Right lobe of liver (tissue), 4 donors: ENCODE measurements at regions not wholly inside any gene's neighbourhood (a gene's known extent, or its start where the extent isn't known, plus 50 kb on each side); places are given as distances from the start of the nearest gene placed in this dataset.

Experiments used
- POLR2A ChIP-seq: fragments of 450-650 bp; IDR thresholded peaks from one replicate; pipeline ENCODE4 v1.6.1; 2017; ENCODE audit warnings: antibody characterized with exemption, mild to moderate bottlenecking
- TF ChIP-seq, protein P1 (sequence below), 4 donors: fragments of 200-600 bp in 3 of 4; fragments of 450-650 bp in 1 of 4; IDR thresholded peaks; one replicate each; pipeline versions ENCODE4 v1.5.1 to v1.8.0; 2016 to 2022; ENCODE audit warnings: antibody characterized with exemption in 4 of 4, mild to moderate bottlenecking in 2 of 4
- donor health status: DM: no; HTN: no; CAD: no.
- donor health status: DM: no; HTN: no; CAD: no.
- donor health status: DM: no; HTN: yes; CAD: no.

- no peak for TF ChIP-seq POLR2A
- TF ChIP-seq, protein P1, sequence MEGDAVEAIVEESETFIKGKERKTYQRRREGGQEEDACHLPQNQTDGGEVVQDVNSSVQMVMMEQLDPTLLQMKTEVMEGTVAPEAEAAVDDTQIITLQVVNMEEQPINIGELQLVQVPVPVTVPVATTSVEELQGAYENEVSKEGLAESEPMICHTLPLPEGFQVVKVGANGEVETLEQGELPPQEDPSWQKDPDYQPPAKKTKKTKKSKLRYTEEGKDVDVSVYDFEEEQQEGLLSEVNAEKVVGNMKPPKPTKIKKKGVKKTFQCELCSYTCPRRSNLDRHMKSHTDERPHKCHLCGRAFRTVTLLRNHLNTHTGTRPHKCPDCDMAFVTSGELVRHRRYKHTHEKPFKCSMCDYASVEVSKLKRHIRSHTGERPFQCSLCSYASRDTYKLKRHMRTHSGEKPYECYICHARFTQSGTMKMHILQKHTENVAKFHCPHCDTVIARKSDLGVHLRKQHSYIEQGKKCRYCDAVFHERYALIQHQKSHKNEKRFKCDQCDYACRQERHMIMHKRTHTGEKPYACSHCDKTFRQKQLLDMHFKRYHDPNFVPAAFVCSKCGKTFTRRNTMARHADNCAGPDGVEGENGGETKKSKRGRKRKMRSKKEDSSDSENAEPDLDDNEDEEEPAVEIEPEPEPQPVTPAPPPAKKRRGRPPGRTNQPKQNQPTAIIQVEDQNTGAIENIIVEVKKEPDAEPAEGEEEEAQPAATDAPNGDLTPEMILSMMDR (IDR thresholded peaks at IDR 0.05) = no peak
Measured at GRCh38 chr5:3060283-3060682, 308.8 kb upstream of the IRX2 start.
